Liver (tissue), 8 donors: ENCODE measurements at regions not wholly inside any gene's neighbourhood (a gene's known extent, or its start where the extent isn't known, plus 50 kb on each side); places are given as distances from the start of the nearest gene placed in this dataset.

ENCODE experiments used
- DNase-seq: peaks from one replicate; pipeline ENCODE4 v3.0.0-alpha.2; 2017; ENCODE audit warnings: low spot score
- H3K27ac ChIP-seq, 2 donors: one replicate each; pipeline ENCODE4 v1.7.0; 2013; ENCODE audit warnings: inconsistent platforms in 2 of 2, low read length in 2 of 2, control low read depth in 1 of 2, low read depth in 1 of 2, mild to moderate bottlenecking in 1 of 2
- H3K27me3 ChIP-seq, 4 donors: one replicate each; pipeline versions ENCODE4 v1.6.1 to v1.7.0; 2013; ENCODE audit warnings: low read length in 3 of 4, inconsistent platforms in 1 of 4, mild to moderate bottlenecking in 1 of 4, moderate library complexity in 1 of 4; ENCODE audit not compliant: control insufficient read depth in 4 of 4, insufficient read depth in 4 of 4
- H3K36me3 ChIP-seq, 4 donors: one replicate each; pipeline versions ENCODE4 v1.6.1 to v1.7.0; 2013; ENCODE audit warnings: low read length in 3 of 4, mild to moderate bottlenecking in 3 of 4, low read depth in 1 of 4, moderate library complexity in 1 of 4; ENCODE audit not compliant: control insufficient read depth in 4 of 4, insufficient read depth in 3 of 4
- H3K4me1 ChIP-seq, 4 donors: one replicate each; pipeline versions ENCODE4 v1.6.1 to v1.7.0; 2013; ENCODE audit warnings: low read length in 3 of 4, mild to moderate bottlenecking in 3 of 4, moderate library complexity in 1 of 4; ENCODE audit not compliant: control insufficient read depth in 4 of 4, insufficient read depth in 4 of 4
- H3K4me3 ChIP-seq, 3 donors: one replicate each; pipeline versions ENCODE4 v1.6.1 to v1.7.0; 2013; ENCODE audit warnings: low read length in 3 of 3, control low read depth in 1 of 3, low read depth in 1 of 3, mild to moderate bottlenecking in 1 of 3
- H3K9ac ChIP-seq, 2 donors: one replicate each; pipeline ENCODE4 v1.7.0; 2013; ENCODE audit warnings: low read length in 2 of 2, mild to moderate bottlenecking in 2 of 2, moderate library complexity in 2 of 2, control low read depth in 1 of 2, low read depth in 1 of 2
- H3K9me3 ChIP-seq, 4 donors: one replicate each; pipeline versions ENCODE4 v1.6.1 to v1.7.0; 2013; ENCODE audit warnings: low read length in 3 of 4; ENCODE audit not compliant: control insufficient read depth in 4 of 4
- EGR1 ChIP-seq, 2 donors: IDR thresholded peaks; 2 replicates each; pipeline ENCODE4 v1.6.1; 2016 to 2018; ENCODE audit warnings: antibody characterized with exemption in 2 of 2, low read depth in 2 of 2
- FOXA1 ChIP-seq: IDR thresholded peaks from 2 replicates; pipeline ENCODE4 v1.6.1; 2016; ENCODE audit warnings: antibody characterized with exemption
- FOXA2 ChIP-seq: IDR thresholded peaks from 2 replicates; pipeline ENCODE4 v1.6.1; 2016; ENCODE audit warnings: antibody characterized with exemption
- GABPA ChIP-seq, 2 donors: IDR thresholded peaks in 1 of 2; conservative IDR thresholded peaks in 1 of 2; 2 replicates each; pipeline ENCODE4 v1.6.1; 2016; ENCODE audit warnings: antibody characterized with exemption in 2 of 2, mild to moderate bottlenecking in 1 of 2, moderate library complexity in 1 of 2
- HNF4A ChIP-seq, 2 donors: conservative IDR thresholded peaks; 2 replicates each; pipeline ENCODE4 v1.6.1; 2016; ENCODE audit warnings: antibody characterized with exemption in 2 of 2, mild to moderate bottlenecking in 2 of 2
- HNF4G ChIP-seq: IDR thresholded peaks from 2 replicates; pipeline ENCODE4 v1.6.1; 2016; ENCODE audit warnings: antibody characterized with exemption
- JUND ChIP-seq, 2 donors: IDR thresholded peaks; 2 replicates each; pipeline ENCODE4 v1.6.1; 2016; ENCODE audit warnings: antibody characterized with exemption in 2 of 2
- NR2F2 ChIP-seq: IDR thresholded peaks from 2 replicates; pipeline ENCODE4 v1.6.1; 2016; ENCODE audit warnings: antibody characterized with exemption
- RAD21 ChIP-seq, 2 donors: IDR thresholded peaks; 2 replicates each; pipeline ENCODE4 v1.6.1; 2016; ENCODE audit warnings: antibody characterized with exemption in 2 of 2, mild to moderate bottlenecking in 2 of 2
- SP1 ChIP-seq: IDR thresholded peaks from 2 replicates; pipeline ENCODE4 v1.6.1; 2018; ENCODE audit warnings: antibody characterized with exemption, mild to moderate bottlenecking
- TAF1 ChIP-seq: conservative IDR thresholded peaks from 2 replicates; pipeline ENCODE4 v1.6.1; 2016; ENCODE audit warnings: antibody characterized with exemption, mild to moderate bottlenecking
- ZBTB33 ChIP-seq: IDR thresholded peaks from 2 replicates; pipeline ENCODE4 v1.6.1; 2016; ENCODE audit warnings: antibody characterized with exemption
- WGBS: extraction: QIAGEN DNeasy Blood & Tissue Kit; methylation state at CpG from one replicate; pipeline ENCODE4 v1.1.7; 2013; 5-methylcytosine and 5-hydroxymethylcytosine counted together
- TF ChIP-seq, protein P1 (sequence below): IDR thresholded peaks from 2 replicates; pipeline ENCODE4 v1.6.1; 2016; ENCODE audit warnings: antibody characterized with exemption, mild to moderate bottlenecking
- TF ChIP-seq, protein P2 (sequence below): IDR thresholded peaks from 2 replicates; pipeline ENCODE4 v1.6.1; 2016; ENCODE audit warnings: antibody characterized with exemption
- TF ChIP-seq, protein P3 (sequence below): IDR thresholded peaks from 2 replicates; pipeline ENCODE4 v1.6.1; 2016; ENCODE audit warnings: antibody characterized with exemption
- TF ChIP-seq, protein P4 (sequence below): fragments of 150-350 bp; IDR thresholded peaks from 2 replicates; pipeline ENCODE4 v1.5.1; 2017; ENCODE audit warnings: improper control_type of control experiment, low read depth, low read length; ENCODE audit not compliant: missing input control
- donor health status: healthy.
- donor health status: healthy.
- donor health status: healthy.
- donor health status: healthy.
- donor health status: healthy.

DNA sequence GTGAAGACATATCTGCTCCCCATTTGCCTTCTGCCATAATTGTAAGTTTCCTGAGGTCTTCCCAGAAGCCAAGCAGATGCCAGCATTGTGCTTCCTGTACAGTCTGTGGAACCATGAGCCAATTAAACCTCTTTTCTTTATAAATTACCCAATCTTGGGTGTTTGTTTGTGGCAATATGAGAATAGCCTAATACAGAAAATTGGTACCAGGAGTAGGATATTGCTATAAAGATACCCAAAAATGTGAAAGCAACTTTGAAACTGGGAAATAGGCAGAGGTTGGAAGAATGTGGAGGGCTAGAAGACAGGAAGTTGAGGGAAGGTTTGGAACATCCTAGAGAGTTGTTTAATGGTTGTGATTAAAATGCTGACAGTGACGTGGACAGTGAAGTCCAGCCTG lies 90.8 kb downstream of the HHIPL2 start:
- Histone ChIP-seq H3K27ac (no peak overlapping the region), H3K27me3 (no peaks in the 10 kb centered on the region), H3K36me3 (no peaks in the 10 kb centered on the region), H3K9ac (no peak overlapping the region), H3K4me3 (no peak overlapping the region), H3K4me1 (no peaks in the 10 kb centered on the region), H3K9me3 (peaks cover 2 to 9% (median 4%) of the 10 kb centered on the region in 4 donors)
- 99% methylated on average over 1 of the region's 1 CpG for WGBS
- no peak for TF ChIP-seq HNF4A (conservative IDR thresholded peaks at IDR 0.05)
- TF ChIP-seq TAF1 = no peak
- TF ChIP-seq ZBTB33 = no peak
- TF ChIP-seq, protein P1, sequence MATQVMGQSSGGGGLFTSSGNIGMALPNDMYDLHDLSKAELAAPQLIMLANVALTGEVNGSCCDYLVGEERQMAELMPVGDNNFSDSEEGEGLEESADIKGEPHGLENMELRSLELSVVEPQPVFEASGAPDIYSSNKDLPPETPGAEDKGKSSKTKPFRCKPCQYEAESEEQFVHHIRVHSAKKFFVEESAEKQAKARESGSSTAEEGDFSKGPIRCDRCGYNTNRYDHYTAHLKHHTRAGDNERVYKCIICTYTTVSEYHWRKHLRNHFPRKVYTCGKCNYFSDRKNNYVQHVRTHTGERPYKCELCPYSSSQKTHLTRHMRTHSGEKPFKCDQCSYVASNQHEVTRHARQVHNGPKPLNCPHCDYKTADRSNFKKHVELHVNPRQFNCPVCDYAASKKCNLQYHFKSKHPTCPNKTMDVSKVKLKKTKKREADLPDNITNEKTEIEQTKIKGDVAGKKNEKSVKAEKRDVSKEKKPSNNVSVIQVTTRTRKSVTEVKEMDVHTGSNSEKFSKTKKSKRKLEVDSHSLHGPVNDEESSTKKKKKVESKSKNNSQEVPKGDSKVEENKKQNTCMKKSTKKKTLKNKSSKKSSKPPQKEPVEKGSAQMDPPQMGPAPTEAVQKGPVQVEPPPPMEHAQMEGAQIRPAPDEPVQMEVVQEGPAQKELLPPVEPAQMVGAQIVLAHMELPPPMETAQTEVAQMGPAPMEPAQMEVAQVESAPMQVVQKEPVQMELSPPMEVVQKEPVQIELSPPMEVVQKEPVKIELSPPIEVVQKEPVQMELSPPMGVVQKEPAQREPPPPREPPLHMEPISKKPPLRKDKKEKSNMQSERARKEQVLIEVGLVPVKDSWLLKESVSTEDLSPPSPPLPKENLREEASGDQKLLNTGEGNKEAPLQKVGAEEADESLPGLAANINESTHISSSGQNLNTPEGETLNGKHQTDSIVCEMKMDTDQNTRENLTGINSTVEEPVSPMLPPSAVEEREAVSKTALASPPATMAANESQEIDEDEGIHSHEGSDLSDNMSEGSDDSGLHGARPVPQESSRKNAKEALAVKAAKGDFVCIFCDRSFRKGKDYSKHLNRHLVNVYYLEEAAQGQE = no peak
- no peak for TF ChIP-seq JUND (IDR thresholded peaks at IDR 0.05)
- no peak for TF ChIP-seq NR2F2
- TF ChIP-seq, protein P2, sequence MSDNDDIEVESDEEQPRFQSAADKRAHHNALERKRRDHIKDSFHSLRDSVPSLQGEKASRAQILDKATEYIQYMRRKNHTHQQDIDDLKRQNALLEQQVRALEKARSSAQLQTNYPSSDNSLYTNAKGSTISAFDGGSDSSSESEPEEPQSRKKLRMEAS = no peak
- no peak for TF ChIP-seq HNF4G
- no peak for TF ChIP-seq SP1
- TF ChIP-seq, protein P3, sequence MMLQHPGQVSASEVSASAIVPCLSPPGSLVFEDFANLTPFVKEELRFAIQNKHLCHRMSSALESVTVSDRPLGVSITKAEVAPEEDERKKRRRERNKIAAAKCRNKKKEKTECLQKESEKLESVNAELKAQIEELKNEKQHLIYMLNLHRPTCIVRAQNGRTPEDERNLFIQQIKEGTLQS = no peak
- no peak for DNase-seq

- H3K27ac ChIP-seq = no peak overlapping the region
- peak; percentile 79 for DNase-seq
- peak overlapping the region in 1 of 2 donors; percentile 34 for H3K9ac ChIP-seq
- H3K9me3 ChIP-seq = peaks cover 2 to 9% (median 4%) of the 10 kb centered on the region in 4 donors
- H3K27me3 ChIP-seq = no peaks in the 10 kb centered on the region
- H3K4me3 ChIP-seq = no peak overlapping the region
- WGBS = 6% methylated on average over 16 of the region's 16 CpGs
- H3K4me1 ChIP-seq = no peaks in the 10 kb centered on the region
- no peaks in the 10 kb centered on the region for H3K36me3 ChIP-seq
- TF ChIP-seq TAF1 (no peak), EGR1 (IDR thresholded peaks at IDR 0.05; ENCODE audit: low read depth in 2 of 2) (no peak), FOXA2 (no peak), HNF4A (conservative IDR thresholded peaks at IDR 0.05) (no peak), GABPA (IDR thresholded peaks at IDR 0.05 in 1 of 2, conservative IDR thresholded peaks at IDR 0.05 in 1 of 2) (no peak), FOXA1 (no peak), NR2F2 (no peak), ZBTB33 (no peak), SP1 (no peak), RAD21 (IDR thresholded peaks at IDR 0.05) (peak; percentile 97)
- TF ChIP-seq, protein P3 = peak; percentile 33
- TF ChIP-seq, protein P1 = no peak
- TF ChIP-seq, protein P2 = no peak
- TF ChIP-seq, protein P4, sequence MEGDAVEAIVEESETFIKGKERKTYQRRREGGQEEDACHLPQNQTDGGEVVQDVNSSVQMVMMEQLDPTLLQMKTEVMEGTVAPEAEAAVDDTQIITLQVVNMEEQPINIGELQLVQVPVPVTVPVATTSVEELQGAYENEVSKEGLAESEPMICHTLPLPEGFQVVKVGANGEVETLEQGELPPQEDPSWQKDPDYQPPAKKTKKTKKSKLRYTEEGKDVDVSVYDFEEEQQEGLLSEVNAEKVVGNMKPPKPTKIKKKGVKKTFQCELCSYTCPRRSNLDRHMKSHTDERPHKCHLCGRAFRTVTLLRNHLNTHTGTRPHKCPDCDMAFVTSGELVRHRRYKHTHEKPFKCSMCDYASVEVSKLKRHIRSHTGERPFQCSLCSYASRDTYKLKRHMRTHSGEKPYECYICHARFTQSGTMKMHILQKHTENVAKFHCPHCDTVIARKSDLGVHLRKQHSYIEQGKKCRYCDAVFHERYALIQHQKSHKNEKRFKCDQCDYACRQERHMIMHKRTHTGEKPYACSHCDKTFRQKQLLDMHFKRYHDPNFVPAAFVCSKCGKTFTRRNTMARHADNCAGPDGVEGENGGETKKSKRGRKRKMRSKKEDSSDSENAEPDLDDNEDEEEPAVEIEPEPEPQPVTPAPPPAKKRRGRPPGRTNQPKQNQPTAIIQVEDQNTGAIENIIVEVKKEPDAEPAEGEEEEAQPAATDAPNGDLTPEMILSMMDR = peak; percentile 90
These were observed 92.6 kb downstream of the HHIPL2 start for GRCh38 chr1:222455188-222455879.
